Endothelial cell of umbilical vein (primary cell): ENCODE measurements at regions not wholly inside any gene's neighbourhood (a gene's known extent, or its start where the extent isn't known, plus 50 kb on each side); places are given as distances from the start of the nearest gene placed in this dataset.

Experiments
- BruUV-seq: library from RNA; stranded (reverse); fragments of 400-500 nt; replicated peaks from 2 replicates; lab custom pipeline; 2021; lab: Mats Ljungman, UMichigan
- CTCF ChIA-PET: fragments of 300-600, 350-600 bp; sonication (Branson Sonifier 250); formaldehyde crosslinking; loops from one replicate; lab custom pipeline; 2021; ENCODE audit warnings: antibody characterized with exemption, inconsistent platforms; lab: Charles Lee
- POLR2A ChIA-PET: fragments of 300-600, 350-600 bp; sonication (Branson Sonifier 250); formaldehyde crosslinking; loops from one replicate; lab custom pipeline; 2021; ENCODE audit warnings: antibody characterized with exemption, inconsistent platforms; lab: Charles Lee
- DNase-seq: peaks from one replicate; pipeline ENCODE4 v3.0.0-alpha.2; 2011; ENCODE audit warnings: low read depth, low spot score
- FAIRE-seq: peaks from 2 replicates; lab custom pipeline; 2011; peaks lifted over from hg19 to GRCh38; lab: Jason Lieb, UNC
- H2AFZ ChIP-seq: 2 replicates; pipeline ENCODE4 v1.6.0; 2012; ENCODE audit warnings: low read depth, low read length, control low read depth, inconsistent platforms
- H3K27ac ChIP-seq: 2 replicates; pipeline ENCODE4 v1.5.1; 2011; ENCODE audit warnings: low read depth, mild to moderate bottlenecking, control low read depth, low read length, moderate library complexity; ENCODE audit not compliant: insufficient read depth
- H3K27me3 ChIP-seq, 2 experiments: 2 replicates each; pipeline versions ENCODE4 v1.6.0 to v1.6.1; 2011; ENCODE audit warnings: low read length in 2 of 2, mixed read lengths in 1 of 2; ENCODE audit not compliant: control insufficient read depth in 2 of 2, insufficient read depth in 2 of 2
- H3K36me3 ChIP-seq, 2 experiments: 2 replicates in 1 of 2; 3 replicates in 1 of 2; pipeline ENCODE4 v1.5.1; 2011; ENCODE audit warnings: low read length in 2 of 2, mild to moderate bottlenecking in 1 of 2, moderate library complexity in 1 of 2; ENCODE audit not compliant: control insufficient read depth in 2 of 2, insufficient read depth in 2 of 2; ENCODE audit errors: extremely low read depth in 1 of 2
- H3K4me1 ChIP-seq: 3 replicates; pipeline ENCODE4 v1.5.1; 2011; ENCODE audit warnings: mild to moderate bottlenecking, low read length; ENCODE audit not compliant: control insufficient read depth, insufficient read depth; ENCODE audit errors: extremely low read depth
- H3K4me2 ChIP-seq: 2 replicates; pipeline ENCODE4 v1.6.1; 2011; ENCODE audit warnings: low read length, control low read depth, mixed read lengths; ENCODE audit not compliant: insufficient read depth
- H3K4me3 ChIP-seq, 3 experiments: fragments of 200-600 bp in 1 of 3; sonication (generic), shearing (Covaris generic) in 1 of 3; replicated peaks in 1 of 3; 2 replicates each; pipeline ENCODE4 v1.5.1; 2011 to 2016; ENCODE audit warnings: control low read depth in 3 of 3, low read length in 3 of 3, mild to moderate bottlenecking in 2 of 3, inconsistent platforms in 1 of 3, low read depth in 1 of 3, moderate library complexity in 1 of 3; ENCODE audit not compliant: insufficient read depth in 1 of 3
- H3K79me2 ChIP-seq: 2 replicates; pipeline ENCODE4 v1.6.0; 2012; ENCODE audit warnings: low read length, inconsistent platforms; ENCODE audit not compliant: control insufficient read depth, insufficient read depth
- H3K9ac ChIP-seq: replicated peaks from 2 replicates; pipeline ENCODE3; 2011; ENCODE audit warnings: low read length, control low read depth; ENCODE audit not compliant: insufficient read depth; ENCODE audit errors: extremely low read depth
- H3K9me1 ChIP-seq: replicated peaks from 3 replicates; pipeline ENCODE4 v1.6.0; 2011; ENCODE audit warnings: mild to moderate bottlenecking, low read length; ENCODE audit not compliant: control insufficient read depth, insufficient read depth; ENCODE audit errors: extremely low read depth
- H3K9me3 ChIP-seq: replicated peaks from 2 replicates; pipeline ENCODE4 v1.5.1; 2012; ENCODE audit warnings: low read length, inconsistent platforms; ENCODE audit not compliant: control insufficient read depth, insufficient read depth
- H4K20me1 ChIP-seq: replicated peaks from 2 replicates; pipeline ENCODE3; 2011; ENCODE audit warnings: mild to moderate bottlenecking, low read length; ENCODE audit not compliant: control insufficient read depth, insufficient read depth; ENCODE audit errors: extremely low read depth
- CTCF ChIP-seq, 2 donors: IDR thresholded peaks; 1 replicate in 1 of 2; 2 replicates in 1 of 2; pipeline ENCODE4 v1.5.1; 2011; ENCODE audit warnings: low read length in 2 of 2, mild to moderate bottlenecking in 2 of 2, moderate library complexity in 2 of 2, control low read depth in 1 of 2, inconsistent platforms in 1 of 2, low read depth in 1 of 2; ENCODE audit not compliant: insufficient read depth in 1 of 2; ENCODE audit errors: extremely low read depth in 1 of 2
- EZH2 ChIP-seq: IDR thresholded peaks from 2 replicates; pipeline ENCODE4 v1.6.1; 2012; ENCODE audit warnings: borderline replicate concordance, low read depth, mild to moderate bottlenecking, moderate library complexity, low read length, inconsistent platforms; ENCODE audit not compliant: severe bottlenecking
- FOS ChIP-seq: IDR thresholded peaks from 2 replicates; pipeline ENCODE4 v1.6.1; 2011; ENCODE audit warnings: mild to moderate bottlenecking, low read length, moderate library complexity, borderline replicate concordance; ENCODE audit not compliant: insufficient read depth
- GATA2 ChIP-seq: IDR thresholded peaks from 2 replicates; pipeline ENCODE4 v1.7.0; 2011; ENCODE audit warnings: low read depth, mild to moderate bottlenecking, moderate library complexity, mixed read lengths, low read length; ENCODE audit not compliant: insufficient read length, insufficient read depth
- JUN ChIP-seq: IDR thresholded peaks from 2 replicates; pipeline ENCODE4 v1.6.1; 2011; ENCODE audit warnings: borderline replicate concordance, low read depth; ENCODE audit not compliant: insufficient read length, insufficient read depth
- MYC ChIP-seq: IDR thresholded peaks from one replicate; pipeline ENCODE4 v1.6.1; 2011; ENCODE audit warnings: mild to moderate bottlenecking, low read depth, low read length
- POLR2A ChIP-seq: IDR thresholded peaks from 2 replicates; pipeline ENCODE4 v1.6.1; 2012; ENCODE audit warnings: low read depth, mild to moderate bottlenecking, control low read depth, low read length
- POLR2AphosphoS5 ChIP-seq: IDR thresholded peaks from 2 replicates; pipeline ENCODE4 v1.6.1; 2012; ENCODE audit warnings: low read depth, mild to moderate bottlenecking, control low read depth, low read length, moderate library complexity; ENCODE audit not compliant: insufficient read depth
- dilution Hi-C: fragments of 300-500 bp; cut with MboI; formaldehyde crosslinking; loops from one replicate; pipeline ENCODE4 v1.15.0; 2019; ENCODE audit warnings: low sequenced_read_pairs; ENCODE audit not compliant: extremely low pct_ligation_motif_present
- intact Hi-C: fragments of 100-400 bp; cut with micrococcal nuclease; formaldehyde crosslinking; loops from one replicate; pipeline ENCODE4 v1.10.0; 2022
- TF ChIP-seq, protein P1 (sequence below): IDR thresholded peaks from 2 replicates; pipeline ENCODE4 v1.6.1; 2011; ENCODE audit not compliant: insufficient read depth, insufficient read length

- TF ChIP-seq EZH2: no peak
- TF ChIP-seq MYC: no peak
- TF ChIP-seq POLR2AphosphoS5: no peak
- no peak for TF ChIP-seq FOS
- TF ChIP-seq POLR2A: no peak
- TF ChIP-seq, protein P1, sequence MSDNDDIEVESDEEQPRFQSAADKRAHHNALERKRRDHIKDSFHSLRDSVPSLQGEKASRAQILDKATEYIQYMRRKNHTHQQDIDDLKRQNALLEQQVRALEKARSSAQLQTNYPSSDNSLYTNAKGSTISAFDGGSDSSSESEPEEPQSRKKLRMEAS: no peak
- TF ChIP-seq JUN: no peak
- no peak for TF ChIP-seq GATA2
- no peak for TF ChIP-seq CTCF (IDR thresholded peaks at IDR 0.05; ENCODE audit: extremely low read depth in 1 of 2, insufficient read depth in 1 of 2, low read depth in 1 of 2, low read length in 2 of 2)
- H3K27me3 ChIP-seq: no peaks in the 10 kb centered on the region
- no peak for FAIRE-seq
- H3K4me2 ChIP-seq: no peak overlapping the region
- H3K4me3 ChIP-seq: no peak overlapping the region
- H3K9me1 ChIP-seq: no peaks in the 10 kb centered on the region
- no peaks in the 10 kb centered on the region for H3K4me1 ChIP-seq
- H2AFZ ChIP-seq: no peak overlapping the region
- POLR2A ChIA-PET: no interaction called here
- H3K9ac ChIP-seq: no peak overlapping the region
- CTCF ChIA-PET: no interaction called here
- intact Hi-C loops: no loop called here
- no peaks in the 10 kb centered on the region for H3K79me2 ChIP-seq
- no peaks in the 10 kb centered on the region for H3K9me3 ChIP-seq
- no peaks in the 10 kb centered on the region for H4K20me1 ChIP-seq
- no peak for DNase-seq
- BruUV-seq: no TSS peak
- H3K36me3 ChIP-seq: no peaks in the 10 kb centered on the region
- no peak overlapping the region for H3K27ac ChIP-seq
- dilution Hi-C loops: no loop called here
Observed at GRCh38 chr16:66026211-66026610, 340.3 kb upstream of the CDH5 start.
